ENCODE measurements at regions not wholly inside any gene's neighbourhood (a gene's known extent, or its start where the extent isn't known, plus 50 kb on each side); places are given as distances from the start of the nearest gene placed in this dataset.
"Not testable (repeated sequence)": the region's sequence is repeated elsewhere in the genome, so short reads cannot be mapped to it uniquely, and the experiment has no call there.

DNA sequence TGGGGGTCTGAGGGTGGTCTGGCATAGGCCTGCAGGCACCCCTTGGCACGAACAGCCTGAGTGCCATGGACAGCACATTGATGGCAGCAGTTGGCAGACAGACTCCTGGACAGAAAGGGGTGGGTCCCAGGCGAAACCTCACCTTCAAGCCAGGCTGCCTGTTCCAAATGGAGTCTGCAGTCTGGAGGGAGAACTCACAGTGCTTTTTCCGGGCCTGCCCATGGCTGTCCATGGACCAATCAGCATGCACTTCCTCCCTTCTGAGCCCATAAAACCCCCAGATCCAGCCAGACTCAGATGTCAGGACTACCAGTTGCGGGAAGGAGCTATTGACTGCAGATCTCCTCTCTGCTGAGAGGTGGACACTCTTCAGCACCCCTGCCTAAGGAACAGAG is 694.6 kb upstream of the ACVR2A start:
- Histone ChIP-seq H3K4me1 (peaks cover 6% of the 10 kb centered on the region), H3K9me3 (no peaks in the 10 kb centered on the region), H3K27ac (peak overlapping the region; percentile 69), H3K4me3 (peak overlapping the region; percentile 10), H3K27me3 (no peaks in the 10 kb centered on the region), H3K36me3 (no peaks in the 10 kb centered on the region)
- DNase-seq (ENCODE audit: low spot score in 2 of 2) = no peak
- no peak for TF ChIP-seq POLR2A (IDR thresholded peaks at IDR 0.05)
- TF ChIP-seq EP300 (IDR thresholded peaks at IDR 0.05) = no peak
- TF ChIP-seq CTCF (IDR thresholded peaks at IDR 0.05) = no peak
- TF ChIP-seq POLR2AphosphoS5 (IDR thresholded peaks at IDR 0.05) = no peak
- whole genome bisulfite sequencing = no CpG with 5 or more reads among the region's 4 CpGs

DNA sequence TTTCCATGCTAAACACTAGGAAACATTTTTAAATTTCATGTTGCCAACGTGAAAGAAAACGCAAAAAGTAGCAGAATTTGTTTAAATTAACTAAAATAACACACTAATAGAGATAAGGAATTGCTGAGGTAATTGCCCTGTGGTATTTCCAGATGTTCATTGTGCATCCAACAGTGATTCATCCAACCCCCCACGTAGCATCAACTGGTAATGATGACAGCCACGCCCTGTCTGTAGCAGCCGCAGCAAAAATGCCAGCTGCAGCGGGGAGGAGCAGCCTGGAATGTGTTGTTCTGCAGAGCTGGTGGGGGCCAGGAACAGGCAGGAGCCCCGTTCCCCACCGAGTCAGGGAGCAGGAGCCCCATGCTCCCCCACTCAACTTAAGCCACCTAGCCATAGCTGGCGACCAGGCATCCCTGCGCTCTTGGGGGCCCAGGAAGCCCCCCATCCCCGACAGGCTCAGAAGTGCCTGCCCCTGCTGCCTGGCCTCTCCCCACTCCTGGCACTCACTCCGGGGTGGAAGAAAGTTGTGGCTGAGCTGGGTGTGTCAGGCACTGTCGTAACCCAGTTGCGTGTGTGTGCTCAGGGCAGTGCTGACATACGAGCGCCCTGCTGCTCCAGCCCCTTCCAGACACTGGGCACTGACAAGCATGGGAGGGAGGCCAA is 695.1 kb upstream of the ACVR2A start:
- TF ChIP-seq POLR2A (IDR thresholded peaks at IDR 0.05) = no peak
- TF ChIP-seq EP300 (IDR thresholded peaks at IDR 0.05) = no peak
- TF ChIP-seq CTCF (IDR thresholded peaks at IDR 0.05) = no peak
- TF ChIP-seq POLR2AphosphoS5 (IDR thresholded peaks at IDR 0.05) = no peak
- peak overlapping the region; percentile 10 for H3K4me3 ChIP-seq
- WGBS = 32% methylated on average over 8 of the region's 16 CpGs
- DNase-seq (ENCODE audit: low spot score in 2 of 2) = no peak
- H3K27ac ChIP-seq = peak overlapping the region; percentile 69
- no peaks in the 10 kb centered on the region for H3K9me3 ChIP-seq
- no peaks in the 10 kb centered on the region for H3K27me3 ChIP-seq
- H3K4me1 ChIP-seq = peaks cover 6% of the 10 kb centered on the region
- no peaks in the 10 kb centered on the region for H3K36me3 ChIP-seq

DNA sequence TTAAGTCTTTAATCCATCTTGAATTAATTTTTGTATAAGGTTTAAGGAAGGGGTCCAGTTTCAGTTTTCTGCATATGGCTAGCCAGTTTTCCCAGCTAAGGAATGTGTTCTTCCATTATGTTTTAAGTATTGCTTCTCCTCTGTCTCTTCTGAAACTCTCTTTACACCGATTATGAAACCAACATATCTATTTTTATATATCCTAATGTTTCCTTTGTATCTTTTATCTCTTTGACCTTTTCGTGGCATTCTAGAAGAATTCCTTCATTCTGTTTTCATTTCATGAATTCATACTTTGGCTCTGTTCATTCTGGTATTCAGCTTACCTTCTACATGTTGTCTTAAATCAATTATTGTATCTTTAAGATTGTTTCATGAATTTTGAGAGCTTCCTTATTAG is 697.0 kb upstream of the ACVR2A start:
- no peak for DNase-seq (ENCODE audit: low spot score in 2 of 2)
- H3K36me3 ChIP-seq = no peaks in the 10 kb centered on the region
- no peaks in the 10 kb centered on the region for H3K27me3 ChIP-seq
- WGBS = 78% methylated on average over 2 of the region's 2 CpGs
- TF ChIP-seq CTCF (IDR thresholded peaks at IDR 0.05) (no peak), POLR2AphosphoS5 (IDR thresholded peaks at IDR 0.05) (no peak), EP300 (IDR thresholded peaks at IDR 0.05) (no peak), POLR2A (IDR thresholded peaks at IDR 0.05) (no peak)
- no peaks in the 10 kb centered on the region for H3K9me3 ChIP-seq
- no peak overlapping the region for H3K27ac ChIP-seq
- H3K4me1 ChIP-seq = peaks cover 6% of the 10 kb centered on the region
- no peak overlapping the region for H3K4me3 ChIP-seq

DNA sequence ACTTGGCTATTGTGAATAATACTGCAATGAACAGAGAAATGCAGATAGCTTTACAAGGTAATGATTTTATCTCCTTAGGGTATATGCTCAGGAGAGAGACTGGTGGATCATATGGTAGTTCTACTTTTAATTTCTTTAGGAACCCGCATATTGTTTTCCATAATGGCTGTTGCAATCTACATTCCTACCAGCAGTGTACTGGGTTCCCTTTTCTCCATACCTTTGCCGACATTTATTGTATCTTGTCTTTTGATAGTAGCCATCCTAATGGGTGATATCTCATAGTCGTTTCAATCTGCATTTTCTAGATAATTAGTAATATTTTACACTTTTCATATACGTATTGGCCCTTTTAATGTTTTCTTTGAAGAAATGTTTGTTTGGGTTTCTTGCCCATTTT is 702.9 kb upstream of the ACVR2A start:
- WGBS = 73% methylated on average over 4 of the region's 4 CpGs

DNA sequence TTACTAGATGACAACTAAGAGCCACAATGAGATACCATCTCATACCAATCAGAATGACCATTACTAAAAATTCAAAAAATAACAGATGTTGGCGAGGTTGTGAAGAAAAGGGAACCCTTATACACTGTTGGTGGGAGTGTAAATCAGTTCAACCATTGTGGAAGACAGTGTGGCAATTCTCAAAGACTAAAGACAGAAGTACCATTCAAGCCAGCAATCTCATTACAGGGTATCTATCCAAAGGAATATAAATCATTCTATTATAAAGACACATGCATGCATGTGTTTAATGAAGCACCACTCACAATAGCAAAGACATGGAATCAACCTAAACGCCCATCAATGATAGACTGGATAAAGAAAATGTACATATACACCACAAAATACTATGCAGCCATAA is 705.1 kb upstream of the ACVR2A start:
- not testable (repeated sequence) for H3K27ac ChIP-seq; H3K9me3 ChIP-seq; H3K4me1 ChIP-seq; DNase-seq (ENCODE audit: low spot score in 2 of 2); H3K36me3 ChIP-seq; H3K4me3 ChIP-seq; H3K27me3 ChIP-seq
- 80% methylated on average over 2 of the region's 2 CpGs for WGBS

More for the DNA sequence above, 702.9 kb upstream of the ACVR2A start:
- no peaks in the 10 kb centered on the region for H3K4me1 ChIP-seq
- TF ChIP-seq POLR2AphosphoS5 (IDR thresholded peaks at IDR 0.05) (no peak), POLR2A (IDR thresholded peaks at IDR 0.05) (no peak), CTCF (IDR thresholded peaks at IDR 0.05) (no peak), EP300 (IDR thresholded peaks at IDR 0.05) (no peak)
- DNase-seq (ENCODE audit: low spot score in 2 of 2) = no peak
- H3K27me3 ChIP-seq = no peaks in the 10 kb centered on the region
- no peaks in the 10 kb centered on the region for H3K36me3 ChIP-seq
- no peaks in the 10 kb centered on the region for H3K9me3 ChIP-seq
- H3K27ac ChIP-seq = no peak overlapping the region
- H3K4me3 ChIP-seq = no peak overlapping the region

DNA sequence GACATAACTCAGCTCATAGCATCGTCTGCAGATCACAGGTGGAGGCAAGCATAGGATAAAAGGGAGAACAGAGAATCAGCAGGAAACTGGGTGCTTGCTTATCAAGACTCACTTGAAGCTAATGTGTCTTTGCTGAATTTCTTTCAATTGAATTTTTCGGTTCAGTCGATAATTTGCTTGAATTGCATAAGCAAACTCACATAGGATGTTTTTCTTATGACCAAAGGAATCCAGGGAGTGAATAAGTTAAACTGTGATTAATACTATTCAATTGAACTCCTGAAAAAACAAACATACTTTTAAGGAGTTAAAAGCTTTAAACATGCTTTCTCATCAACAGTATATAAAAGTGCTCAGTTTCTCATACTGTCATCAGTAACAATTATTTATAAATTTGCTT is 707.1 kb upstream of the ACVR2A start:
- DNase-seq (ENCODE audit: low spot score in 2 of 2) = no peak
- H3K4me3 ChIP-seq = no peak overlapping the region
- H3K4me1 ChIP-seq = no peaks in the 10 kb centered on the region
- 89% methylated on average over 3 of the region's 3 CpGs for WGBS
- H3K36me3 ChIP-seq = no peaks in the 10 kb centered on the region
- H3K27ac ChIP-seq = no peak overlapping the region
- H3K9me3 ChIP-seq = no peaks in the 10 kb centered on the region
- TF ChIP-seq POLR2AphosphoS5 (IDR thresholded peaks at IDR 0.05) = no peak
- TF ChIP-seq EP300 (IDR thresholded peaks at IDR 0.05) = no peak
- no peak for TF ChIP-seq CTCF (IDR thresholded peaks at IDR 0.05)
- no peak for TF ChIP-seq POLR2A (IDR thresholded peaks at IDR 0.05)
- H3K27me3 ChIP-seq = no peaks in the 10 kb centered on the region

Measured in suprapubic skin (tissue), 4 donors.